A549 (cell line): ENCODE measurements at regions not wholly inside any gene's neighbourhood (a gene's known extent, or its start where the extent isn't known, plus 50 kb on each side); places are given as distances from the start of the nearest gene placed in this dataset.

Source experiments
- ATAC-seq, 2 experiments: fragments of 200-7000 bp in 1 of 2; fragments of >200 bp in 1 of 2; cut with Nextera tagmentation in 1 of 2; cut with Tn5 transposase in 1 of 2; 3 replicates each; pipeline versions ENCODE4 v1.8.0 to v1.9.1; 2018 to 2020; ENCODE audit warnings: mild to moderate bottlenecking in 1 of 2, moderate library complexity in 1 of 2
- CTCF ChIA-PET: fragments of 300-600 bp; sonication (Branson Sonifier 250); formaldehyde crosslinking; extraction: SDS; loops from one replicate; lab custom pipeline; 2021; ENCODE audit warnings: antibody characterized with exemption, inconsistent platforms; lab: Yijun Ruan, JAX
- POLR2A ChIA-PET: fragments of 350-600 bp; formaldehyde crosslinking; extraction: SDS; loops from one replicate; lab custom pipeline; 2021; ENCODE audit warnings: antibody characterized with exemption, inconsistent platforms; lab: Yijun Ruan, JAX
- DNase-seq, 2 experiments: peaks; one replicate each; pipeline versions ENCODE4 v3.0.0 to v3.0.0-alpha.2; 2011 to 2016; ENCODE audit warnings: low read depth in 1 of 2, low spot score in 1 of 2
- FAIRE-seq: peaks from 2 replicates; lab custom pipeline; 2011; peaks lifted over from hg19 to GRCh38; lab: Jason Lieb, UNC
- H3K27ac ChIP-seq, 2 experiments: fragments of >200 bp; sonication (Bioruptor Twin); formaldehyde crosslinking; 3 replicates each; pipeline ENCODE4 v1.5.1; 2016 to 2017
- H3K4me1 ChIP-seq: fragments of >200 bp; sonication (Bioruptor Twin); formaldehyde crosslinking; 3 replicates; pipeline ENCODE4 v1.6.1; 2016
- H3K4me2 ChIP-seq: fragments of >200 bp; sonication (Bioruptor Twin); formaldehyde crosslinking; 3 replicates; pipeline ENCODE4 v1.6.1; 2016
- H3K4me3 ChIP-seq: fragments of >200 bp; sonication (Bioruptor Twin); formaldehyde crosslinking; 3 replicates; pipeline ENCODE4 v1.5.1; 2016
- H3K9me3 ChIP-seq: fragments of >200 bp; sonication (Bioruptor Twin); formaldehyde crosslinking; 3 replicates; pipeline ENCODE4 v1.6.1; 2016
- ATOH8 ChIP-seq: fragments of 250-450 bp; sonication (Bioruptor Pico); IDR thresholded peaks from 2 replicates; pipeline ENCODE4 v1.5.0; 2020; ENCODE audit warnings: low read depth, mild to moderate bottlenecking, moderate library complexity
- CBX2 ChIP-seq: fragments of 200-600 bp; sonication (generic); IDR thresholded peaks from 2 replicates; pipeline ENCODE4 v1.6.1; 2016; ENCODE audit warnings: low read depth, mild to moderate bottlenecking, borderline replicate concordance
- CHD2 ChIP-seq: fragments of 150-350 bp; IDR thresholded peaks from 2 replicates; pipeline ENCODE4 v1.6.1; 2014; ENCODE audit warnings: low read length; ENCODE audit not compliant: partially characterized antibody
- CTCF ChIP-seq: fragments of >200 bp; sonication (Bioruptor Twin); formaldehyde crosslinking; IDR thresholded peaks from 3 replicates; pipeline ENCODE4 v1.5.1; 2016
- EP300 ChIP-seq, 2 experiments: fragments of >200 bp; sonication (Bioruptor Twin); formaldehyde crosslinking; IDR thresholded peaks; 2 replicates in 1 of 2; 3 replicates in 1 of 2; pipeline ENCODE4 v1.6.1; 2016 to 2017
- FOSL2 ChIP-seq, 2 experiments: fragments of 450-650 bp in 1 of 2; fragments of >200 bp in 1 of 2; sonication (Bioruptor Twin) in 1 of 2; formaldehyde crosslinking; IDR thresholded peaks; 2 replicates each; pipeline versions ENCODE4 v1.5.0 to v1.6.1; 2016 to 2020; ENCODE audit warnings: mild to moderate bottlenecking in 1 of 2, moderate library complexity in 1 of 2
- FOXS1 ChIP-seq: fragments of 250-450 bp; sonication (Bioruptor Pico); IDR thresholded peaks from 2 replicates; pipeline ENCODE4 v1.5.0; 2020; ENCODE audit warnings: mild to moderate bottlenecking, moderate library complexity
- HDAC2 ChIP-seq: fragments of 200-600 bp; sonication (generic); IDR thresholded peaks from 2 replicates; pipeline ENCODE4 v1.6.1; 2016
- HOXA7 ChIP-seq: fragments of 250-450 bp; sonication (Bioruptor Pico); IDR thresholded peaks from 2 replicates; pipeline ENCODE4 v1.5.0; 2020; ENCODE audit warnings: mild to moderate bottlenecking, moderate library complexity
- HOXB5 ChIP-seq: fragments of 250-450 bp; sonication (Bioruptor Pico); IDR thresholded peaks from 2 replicates; pipeline ENCODE4 v1.5.0; 2020; ENCODE audit warnings: mild to moderate bottlenecking, moderate library complexity
- KDM5A ChIP-seq: fragments of 200-600 bp; sonication (generic); IDR thresholded peaks from 2 replicates; pipeline ENCODE4 v1.6.1; 2016; ENCODE audit warnings: antibody characterized with exemption, mild to moderate bottlenecking
- MAFK ChIP-seq: fragments of 450-650 bp; IDR thresholded peaks from 2 replicates; pipeline ENCODE4 v1.6.1; 2014; ENCODE audit not compliant: partially characterized antibody
- NFE2L2 ChIP-seq: fragments of 150-350 bp; conservative IDR thresholded peaks from 2 replicates; pipeline ENCODE4 v1.6.1; 2014; ENCODE audit warnings: low read length
- NPAS2 ChIP-seq: fragments of 250-450 bp; sonication (Bioruptor Pico); IDR thresholded peaks from 2 replicates; pipeline ENCODE4 v1.8.0; 2022; ENCODE audit warnings: mild to moderate bottlenecking, moderate library complexity, borderline replicate concordance
- POLR2A ChIP-seq: IDR thresholded peaks from 2 replicates; pipeline ENCODE4 v1.6.1; 2012; ENCODE audit warnings: mild to moderate bottlenecking, low read length
- POLR2AphosphoS2 ChIP-seq: conservative IDR thresholded peaks from 2 replicates; pipeline ENCODE4 v1.6.1; 2012; ENCODE audit warnings: low read length, improper control_type of control experiment, inconsistent platforms
- REST ChIP-seq: fragments of 200-600 bp; sonication (generic); IDR thresholded peaks from 2 replicates; pipeline ENCODE4 v1.6.1; 2016; ENCODE audit warnings: antibody characterized with exemption, mild to moderate bottlenecking, moderate library complexity
- RFX5 ChIP-seq: fragments of 450-650 bp; IDR thresholded peaks from 2 replicates; pipeline ENCODE4 v1.7.1; 2014; ENCODE audit warnings: antibody characterized with exemption, mild to moderate bottlenecking, moderate library complexity
- SMC3 ChIP-seq: fragments of >200 bp; sonication (Bioruptor Twin); formaldehyde crosslinking; IDR thresholded peaks from 3 replicates; pipeline ENCODE4 v1.6.1; 2018; ENCODE audit warnings: inconsistent platforms
- SREBF2 ChIP-seq: fragments of 450-650 bp; IDR thresholded peaks from 2 replicates; pipeline ENCODE4 v1.6.1; 2014; ENCODE audit warnings: mild to moderate bottlenecking, moderate library complexity
- ZNF302 ChIP-seq: fragments of 250-450 bp; sonication (Bioruptor Pico); IDR thresholded peaks from 2 replicates; pipeline ENCODE4 v1.9.0; 2021; ENCODE audit warnings: inconsistent platforms, mild to moderate bottlenecking, moderate library complexity
- WGBS: methylation state at CpG from one replicate; pipeline ENCODE4 v1.1.6; 2017; ENCODE audit errors: missing lambda C conversion rate; 5-methylcytosine and 5-hydroxymethylcytosine counted together

GRCh38 chr13:72195044-72195704, 328.2 kb upstream of the DACH1 start:
- CTCF ChIA-PET, result no interaction called here
- ATAC-seq (no peak), DNase-seq (no peak), FAIRE-seq (no peak)
- no peaks in the 10 kb centered on the region for H3K4me1 ChIP-seq
- POLR2A ChIA-PET, result no interaction called here
- H3K9me3 ChIP-seq, result no peaks in the 10 kb centered on the region
- no peak overlapping the region for H3K4me2 ChIP-seq
- H3K4me3 ChIP-seq, result no peak overlapping the region
- no peak for TF ChIP-seq POLR2A
- TF ChIP-seq EP300 (IDR thresholded peaks at IDR 0.05), result no peak
- TF ChIP-seq NPAS2 (CRISPR knock-in tag), result no peak
- no peak for TF ChIP-seq HOXA7 (CRISPR knock-in tag)
- no peak for TF ChIP-seq HOXB5 (CRISPR knock-in tag)
- TF ChIP-seq SMC3, result no peak
- no peak for TF ChIP-seq HDAC2
- TF ChIP-seq CTCF, result no peak
- no peak for TF ChIP-seq FOSL2 (IDR thresholded peaks at IDR 0.05)
- TF ChIP-seq FOSL2 (CRISPR knock-in tag; IDR thresholded peaks at IDR 0.05), result no peak
- no peak for TF ChIP-seq ATOH8 (CRISPR knock-in tag)
- no peak for TF ChIP-seq ZNF302
- no peak for TF ChIP-seq NFE2L2
- no peak for TF ChIP-seq CHD2
- no peak for TF ChIP-seq SREBF2
- no peak for TF ChIP-seq MAFK
- TF ChIP-seq, all 56 proteins: peak for 0
- WGBS, result 4% methylated on average over 3 of the region's 3 CpGs
- H3K27ac ChIP-seq, result no peak overlapping the region

- 34% methylated on average over 6 of the region's 6 CpGs for WGBS
- ChIA-PET CTCF (no interaction called here), POLR2A (no interaction called here)
- Histone ChIP-seq H3K4me3 (no peak overlapping the region), H3K4me2 (no peak overlapping the region), H3K27ac (no peak overlapping the region), H3K4me1 (no peaks in the 10 kb centered on the region)
- FAIRE-seq (no peak), ATAC-seq (no peak)
- TF ChIP-seq POLR2AphosphoS2 (no peak), HDAC2 (no peak), RFX5 (no peak), KDM5A (no peak), CBX2 (no peak), FOXS1 (CRISPR knock-in tag) (no peak), REST (no peak)
- TF ChIP-seq, all 56 proteins: peak for 0
- DNase-seq, result no peak
- no peaks in the 10 kb centered on the region for H3K9me3 ChIP-seq
These were observed 327.5 kb upstream of the DACH1 start for GRCh38 chr13:72194523-72194922.
